ENCODE measurements at regions not wholly inside any gene's neighbourhood (a gene's known extent, or its start where the extent isn't known, plus 50 kb on each side); places are given as distances from the start of the nearest gene placed in this dataset.

GRCh38 chrX:44040406-44040805 lies 67.2 kb upstream of the NDP start:
- no peak for DNase-seq

DNA sequence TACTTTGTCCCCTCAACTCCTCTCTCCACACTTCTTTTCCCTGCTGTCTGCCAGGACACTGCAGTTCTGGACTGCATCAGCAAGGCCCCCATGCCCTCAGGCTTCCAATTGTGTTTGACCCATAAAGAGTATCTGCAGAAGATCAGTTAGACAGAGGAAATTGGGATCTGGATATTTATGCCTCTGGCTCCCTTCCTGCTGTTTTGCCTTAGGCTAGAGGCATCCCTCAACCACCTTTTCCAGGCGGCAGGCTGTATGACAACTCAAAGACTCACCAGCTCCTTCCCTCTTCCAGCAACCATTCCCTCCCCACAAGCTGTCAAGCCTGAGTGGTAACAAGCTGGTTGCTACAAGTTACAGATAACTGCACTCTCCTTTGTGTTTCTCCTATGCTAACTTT lies 66.4 kb upstream of the NDP start:
- DNase-seq: no peak

- DNase-seq: peak; percentile 85
These were observed 63.1 kb upstream of the NDP start for GRCh38 chrX:44036336-44036735.

DNA sequence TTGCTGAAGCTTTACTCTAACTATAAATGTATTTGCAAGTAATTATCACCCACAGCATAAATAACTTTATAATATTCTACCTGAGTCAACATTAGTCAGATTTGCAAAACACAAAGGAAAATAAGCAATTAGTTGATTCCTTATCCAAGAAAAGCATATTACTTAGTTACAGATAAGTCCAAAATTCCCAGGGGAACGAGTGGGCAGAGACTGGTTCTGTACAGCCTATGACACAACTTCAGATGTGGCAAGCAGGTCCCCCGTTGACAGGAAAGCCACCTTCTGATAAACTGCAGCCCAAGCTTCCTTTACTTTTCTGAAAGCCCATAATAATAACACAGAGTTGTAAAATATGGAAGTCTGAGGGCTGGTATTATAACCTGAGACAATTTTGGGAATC lies 62.4 kb upstream of the NDP start:
- DNase-seq: peak; percentile 11

DNA sequence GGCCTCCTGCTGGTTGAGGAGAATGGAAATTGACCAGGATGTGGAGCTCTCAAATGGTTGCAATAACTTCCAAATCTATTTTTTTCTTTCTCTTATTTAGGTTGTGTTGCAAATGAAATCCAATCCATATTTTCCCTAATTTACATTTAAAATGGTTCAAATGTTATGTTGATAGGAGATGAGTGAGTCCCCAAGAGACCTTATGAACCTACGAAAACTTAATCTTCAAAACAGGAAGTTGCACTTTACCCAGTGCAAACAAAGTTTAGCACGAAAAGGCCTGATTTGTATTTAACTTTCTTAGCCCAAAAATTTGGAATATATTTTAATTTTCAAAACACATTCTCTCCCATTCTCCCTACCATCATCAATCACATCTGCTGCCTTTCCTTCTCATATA lies 59.3 kb upstream of the NDP start:
- DNase-seq: no peak

GRCh38 chrX:44025555-44025954 lies 52.4 kb upstream of the NDP start:
- DNase-seq: peak; percentile 34

Data from fibroblast of skin of right quadriceps (primary cell).